ENCODE measurements at regions not wholly inside any gene's neighbourhood (a gene's known extent, or its start where the extent isn't known, plus 50 kb on each side); places are given as distances from the start of the nearest gene placed in this dataset.
"Not testable (repeated sequence)": the region's sequence is repeated elsewhere in the genome, so short reads cannot be mapped to it uniquely, and the experiment has no call there.

GRCh38 chr2:224174521-224174920 lies 135.4 kb upstream of the SERPINE2 start:
- Histone ChIP-seq H3K4me1 (no peaks in the 10 kb centered on the region), H3K27ac (no peak overlapping the region), H3K9me3 (no peaks in the 10 kb centered on the region), H3K27me3 (no peaks in the 10 kb centered on the region), H3K4me3 (no peak overlapping the region), H3K36me3 (no peaks in the 10 kb centered on the region)
- no peak for DNase-seq (ENCODE audit: low spot score in 2 of 2)
- WGBS: 64% methylated on average over 1 of the region's 1 CpG
- TF ChIP-seq POLR2A (IDR thresholded peaks at IDR 0.05) (no peak), POLR2AphosphoS5 (IDR thresholded peaks at IDR 0.05) (no peak), EP300 (IDR thresholded peaks at IDR 0.05) (no peak), CTCF (IDR thresholded peaks at IDR 0.05) (no peak)

GRCh38 chr2:224173933-224174332 lies 134.8 kb upstream of the SERPINE2 start:
- Histone ChIP-seq H3K36me3 (no peaks in the 10 kb centered on the region), H3K9me3 (no peaks in the 10 kb centered on the region), H3K4me1 (no peaks in the 10 kb centered on the region), H3K27ac (no peak overlapping the region), H3K27me3 (no peaks in the 10 kb centered on the region), H3K4me3 (no peak overlapping the region)
- TF ChIP-seq POLR2A (IDR thresholded peaks at IDR 0.05): no peak
- no peak for TF ChIP-seq CTCF (IDR thresholded peaks at IDR 0.05)
- 75% methylated on average over 3 of the region's 3 CpGs for WGBS
- DNase-seq (ENCODE audit: low spot score in 2 of 2): no peak

GRCh38 chr2:224173210-224173609 lies 134.1 kb upstream of the SERPINE2 start:
- no peak for DNase-seq (ENCODE audit: low spot score in 2 of 2)
- no peak for TF ChIP-seq POLR2AphosphoS5 (IDR thresholded peaks at IDR 0.05)
- no peak for TF ChIP-seq EP300 (IDR thresholded peaks at IDR 0.05)
- no peak for TF ChIP-seq POLR2A (IDR thresholded peaks at IDR 0.05)
- no peak for TF ChIP-seq CTCF (IDR thresholded peaks at IDR 0.05)
- H3K36me3 ChIP-seq: no peaks in the 10 kb centered on the region
- H3K4me1 ChIP-seq: no peaks in the 10 kb centered on the region
- H3K27me3 ChIP-seq: no peaks in the 10 kb centered on the region
- H3K27ac ChIP-seq: no peak overlapping the region
- no peaks in the 10 kb centered on the region for H3K9me3 ChIP-seq
- H3K4me3 ChIP-seq: no peak overlapping the region

GRCh38 chr2:224171226-224171625 lies 132.1 kb upstream of the SERPINE2 start:
- no peaks in the 10 kb centered on the region for H3K4me1 ChIP-seq
- no peaks in the 10 kb centered on the region for H3K9me3 ChIP-seq
- H3K4me3 ChIP-seq: no peak overlapping the region
- 62% methylated on average over 3 of the region's 3 CpGs for WGBS
- H3K27me3 ChIP-seq: no peaks in the 10 kb centered on the region
- H3K27ac ChIP-seq: no peak overlapping the region
- DNase-seq (ENCODE audit: low spot score in 2 of 2): no peak
- TF ChIP-seq EP300 (IDR thresholded peaks at IDR 0.05): no peak
- no peak for TF ChIP-seq POLR2A (IDR thresholded peaks at IDR 0.05)
- TF ChIP-seq CTCF (IDR thresholded peaks at IDR 0.05): no peak
- TF ChIP-seq POLR2AphosphoS5 (IDR thresholded peaks at IDR 0.05): no peak
- H3K36me3 ChIP-seq: no peaks in the 10 kb centered on the region

GRCh38 chr2:224169847-224170246 lies 130.8 kb upstream of the SERPINE2 start:
- H3K36me3 ChIP-seq: no peaks in the 10 kb centered on the region
- H3K4me3 ChIP-seq: no peak overlapping the region
- no peak overlapping the region for H3K27ac ChIP-seq
- DNase-seq (ENCODE audit: low spot score in 2 of 2): no peak
- TF ChIP-seq CTCF (IDR thresholded peaks at IDR 0.05) (no peak), POLR2AphosphoS5 (IDR thresholded peaks at IDR 0.05) (no peak), POLR2A (IDR thresholded peaks at IDR 0.05) (no peak), EP300 (IDR thresholded peaks at IDR 0.05) (no peak)
- WGBS: 89% methylated on average over 8 of the region's 8 CpGs
- no peaks in the 10 kb centered on the region for H3K4me1 ChIP-seq
- no peaks in the 10 kb centered on the region for H3K9me3 ChIP-seq
- H3K27me3 ChIP-seq: no peaks in the 10 kb centered on the region

GRCh38 chr2:224167781-224168180 lies 128.7 kb upstream of the SERPINE2 start:
- not testable (repeated sequence) for H3K4me1 ChIP-seq

More at GRCh38 chr2:224167781-224168180, 128.7 kb upstream of the SERPINE2 start:
- H3K4me3 ChIP-seq; H3K27ac ChIP-seq; H3K36me3 ChIP-seq; H3K27me3 ChIP-seq; DNase-seq (ENCODE audit: low spot score in 2 of 2); H3K9me3 ChIP-seq: not testable (repeated sequence)

Measured in suprapubic skin (tissue), 4 donors.